HG02642 (cell line): ENCODE measurements at regions not wholly inside any gene's neighbourhood (a gene's known extent, or its start where the extent isn't known, plus 50 kb on each side); places are given as distances from the start of the nearest gene placed in this dataset.
"Not testable (repeated sequence)": the region's sequence is repeated elsewhere in the genome, so short reads cannot be mapped to it uniquely, and the experiment has no call there.

Source experiments
- ATAC-seq: cut with Tn5 transposase; IDR thresholded peaks from one replicate; pipeline ENCODE4 v1.9.1; 2021; ENCODE audit warnings: mild to moderate bottlenecking; ENCODE audit not compliant: unreplicated experiment, poor library complexity

GRCh38 chr12:24348180-24348579 is 398.7 kb upstream of the SOX5 start:
- not testable (repeated sequence) for ATAC-seq

- ATAC-seq = no peak
These were observed 378.8 kb upstream of the SOX5 start for GRCh38 chr12:24328261-24328660.

- ATAC-seq = no peak
These were observed 375.9 kb upstream of the SOX5 start for GRCh38 chr12:24325331-24325730.

- no peak for ATAC-seq
These were observed 358.4 kb upstream of the SOX5 start for GRCh38 chr12:24307716-24308335.

- ATAC-seq = no peak
These were observed 357.7 kb upstream of the SOX5 start for GRCh38 chr12:24307153-24307552.

GRCh38 chr12:24306001-24306400 is 356.5 kb upstream of the SOX5 start:
- ATAC-seq = no peak

GRCh38 chr12:24304285-24304684 is 354.8 kb upstream of the SOX5 start:
- no peak for ATAC-seq

GRCh38 chr12:24302708-24303107 is 353.2 kb upstream of the SOX5 start:
- no peak for ATAC-seq

GRCh38 chr12:24297516-24297915 is 348.0 kb upstream of the SOX5 start:
- no peak for ATAC-seq

- ATAC-seq = no peak
These were observed 344.1 kb upstream of the SOX5 start for GRCh38 chr12:24293549-24293948.

GRCh38 chr12:24287963-24288362 is 338.5 kb upstream of the SOX5 start:
- no peak for ATAC-seq

- no peak for ATAC-seq
These were observed 336.0 kb upstream of the SOX5 start for GRCh38 chr12:24285448-24285847.

- ATAC-seq = no peak
These were observed 331.9 kb upstream of the SOX5 start for GRCh38 chr12:24281341-24281740.

- no peak for ATAC-seq
These were observed 330.8 kb upstream of the SOX5 start for GRCh38 chr12:24280056-24280842.

- ATAC-seq = no peak
These were observed 329.4 kb upstream of the SOX5 start for GRCh38 chr12:24278832-24279231.

GRCh38 chr12:24270965-24271364 is 321.5 kb upstream of the SOX5 start:
- no peak for ATAC-seq

GRCh38 chr12:24270464-24270863 is 321.0 kb upstream of the SOX5 start:
- ATAC-seq = no peak

GRCh38 chr12:24268663-24269186 is 319.3 kb upstream of the SOX5 start:
- ATAC-seq = no peak

- no peak for ATAC-seq
These were observed 317.5 kb upstream of the SOX5 start for GRCh38 chr12:24266982-24267381.

GRCh38 chr12:24256684-24257083 is 307.2 kb upstream of the SOX5 start:
- ATAC-seq = no peak

- no peak for ATAC-seq
These were observed 306.6 kb upstream of the SOX5 start for GRCh38 chr12:24255920-24256665.
